OCI-LY7 (cell line): ENCODE measurements at regions not wholly inside any gene's neighbourhood (a gene's known extent, or its start where the extent isn't known, plus 50 kb on each side); places are given as distances from the start of the nearest gene placed in this dataset.

ENCODE experiments used
- BruUV-seq: library from RNA; stranded (reverse); fragments of 400-500 nt; replicated peaks from 2 replicates; lab custom pipeline; 2021; lab: Mats Ljungman, UMichigan
- CTCF ChIA-PET: fragments of 300-600 bp; sonication (Branson Sonifier 250); formaldehyde crosslinking; loops from one replicate; lab custom pipeline; 2022; ENCODE audit warnings: antibody characterized with exemption; ENCODE audit not compliant: unreplicated experiment; lab: Charles Lee
- POLR2A ChIA-PET: fragments of 300-600 bp; sonication (Branson Sonifier 250); formaldehyde crosslinking; loops from one replicate; lab custom pipeline; 2022; ENCODE audit warnings: antibody characterized with exemption; lab: Charles Lee
- DNase-seq: peaks from one replicate; pipeline ENCODE4 v3.0.0-alpha.2; 2015; ENCODE audit warnings: low spot score
- H2AFZ ChIP-seq: fragments of 200-600 bp; sonication (generic), shearing (Covaris generic); 2 replicates; pipeline ENCODE4 v1.6.1; 2014; ENCODE audit warnings: mild to moderate bottlenecking, antibody characterized with exemption, low read length, moderate library complexity
- H3K27ac ChIP-seq: fragments of 200-600 bp; sonication (generic); 2 replicates; pipeline ENCODE4 v1.5.1; 2014; ENCODE audit warnings: mixed run types, low read depth, mild to moderate bottlenecking, moderate library complexity, low read length, inconsistent platforms; ENCODE audit not compliant: poor library complexity, severe bottlenecking
- H3K36me3 ChIP-seq: fragments of 200-600 bp; sonication (generic); 2 replicates; pipeline ENCODE4 v1.6.1; 2014; ENCODE audit warnings: mild to moderate bottlenecking, antibody characterized with exemption, low read length, moderate library complexity, mixed read lengths; ENCODE audit not compliant: insufficient read depth
- H3K4me1 ChIP-seq: fragments of 200-600 bp; sonication (generic); 2 replicates; pipeline ENCODE4 v1.5.1; 2014; ENCODE audit warnings: mild to moderate bottlenecking, low read length; ENCODE audit not compliant: insufficient read depth, poor library complexity, severe bottlenecking
- H3K4me2 ChIP-seq: fragments of 200-600 bp; sonication (generic); 2 replicates; pipeline ENCODE4 v1.6.1; 2014; ENCODE audit warnings: mild to moderate bottlenecking, low read length
- H3K4me3 ChIP-seq: fragments of 200-600 bp; sonication (generic); 2 replicates; pipeline ENCODE4 v1.5.1; 2014; ENCODE audit warnings: mild to moderate bottlenecking, low read depth, low read length; ENCODE audit not compliant: poor library complexity, severe bottlenecking
- H3K79me2 ChIP-seq: fragments of 200-600 bp; sonication (generic); 2 replicates; pipeline ENCODE4 v1.6.1; 2016; ENCODE audit warnings: low read depth, mild to moderate bottlenecking, low read length, moderate library complexity, mixed read lengths; ENCODE audit not compliant: insufficient read depth
- H3K9me2 ChIP-seq: fragments of 200-600 bp; sonication (generic); 2 replicates; pipeline ENCODE4 v1.6.1; 2016; ENCODE audit warnings: mild to moderate bottlenecking, low read length, mixed read lengths; ENCODE audit not compliant: insufficient read depth
- H3K9me3 ChIP-seq: fragments of 200-600 bp; sonication (generic); 2 replicates; pipeline ENCODE4 v1.6.1; 2014; ENCODE audit warnings: mild to moderate bottlenecking, mixed run types, low read length, mixed read lengths
- H4K20me1 ChIP-seq: fragments of 200-600 bp; sonication (generic); 2 replicates; pipeline ENCODE4 v1.6.1; 2014; ENCODE audit warnings: mild to moderate bottlenecking, antibody characterized with exemption, low read length, moderate library complexity, mixed read lengths; ENCODE audit not compliant: insufficient read depth
- EZH2phosphoT487 ChIP-seq: fragments of 200-600 bp; sonication (generic); IDR thresholded peaks from 2 replicates; pipeline ENCODE4 v1.6.1; 2018; ENCODE audit warnings: low read depth, borderline replicate concordance, mild to moderate bottlenecking, mixed run types, antibody characterized with exemption, low read length, moderate library complexity, mixed read lengths
- intact Hi-C: fragments of 100-400 bp; cut with micrococcal nuclease; formaldehyde crosslinking; loops from one replicate; pipeline ENCODE4 v1.10.0; 2022; ENCODE audit not compliant: unreplicated experiment
- TF ChIP-seq, protein P1 (sequence below): fragments of 200-600 bp; sonication (generic); conservative IDR thresholded peaks from 2 replicates; pipeline ENCODE4 v1.5.1; 2014; ENCODE audit warnings: mild to moderate bottlenecking, antibody characterized with exemption, low read length, moderate library complexity, mixed read lengths

DNA sequence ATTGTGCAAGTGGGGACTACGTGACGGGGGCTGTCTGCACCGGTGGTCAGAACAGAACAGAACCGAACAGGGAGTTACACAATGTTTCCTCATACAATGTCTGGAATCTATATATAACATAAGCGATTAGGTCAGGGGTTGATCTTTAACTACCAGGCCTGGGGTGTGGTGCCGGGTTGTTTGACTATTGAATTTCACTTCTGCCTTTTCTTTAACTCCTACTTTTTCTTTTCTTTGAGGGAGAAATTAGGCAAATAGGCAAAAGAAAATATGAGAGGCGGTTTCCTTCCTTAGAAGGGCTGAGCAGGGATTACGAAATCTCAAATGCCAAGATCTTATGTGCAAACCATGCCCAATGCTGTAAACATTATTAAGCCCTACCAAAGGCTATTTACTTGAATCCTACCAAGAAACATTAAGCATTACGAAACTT, 140.3 kb downstream of the SLC38A6 start:
- no peaks in the 10 kb centered on the region for H3K79me2 ChIP-seq
- POLR2A ChIA-PET, result no interaction called here
- H3K9me3 ChIP-seq, result no peaks in the 10 kb centered on the region
- H3K9me2 ChIP-seq, result no peaks in the 10 kb centered on the region
- intact Hi-C loops, result no loop called here
- H3K4me1 ChIP-seq, result no peaks in the 10 kb centered on the region
- H3K4me3 ChIP-seq, result no peak overlapping the region
- no peak for DNase-seq
- H2AFZ ChIP-seq, result no peak overlapping the region
- no TSS peak for BruUV-seq
- H3K36me3 ChIP-seq, result no peaks in the 10 kb centered on the region
- CTCF ChIA-PET, result no interaction called here
- no peak for TF ChIP-seq EZH2phosphoT487
- TF ChIP-seq, protein P1, sequence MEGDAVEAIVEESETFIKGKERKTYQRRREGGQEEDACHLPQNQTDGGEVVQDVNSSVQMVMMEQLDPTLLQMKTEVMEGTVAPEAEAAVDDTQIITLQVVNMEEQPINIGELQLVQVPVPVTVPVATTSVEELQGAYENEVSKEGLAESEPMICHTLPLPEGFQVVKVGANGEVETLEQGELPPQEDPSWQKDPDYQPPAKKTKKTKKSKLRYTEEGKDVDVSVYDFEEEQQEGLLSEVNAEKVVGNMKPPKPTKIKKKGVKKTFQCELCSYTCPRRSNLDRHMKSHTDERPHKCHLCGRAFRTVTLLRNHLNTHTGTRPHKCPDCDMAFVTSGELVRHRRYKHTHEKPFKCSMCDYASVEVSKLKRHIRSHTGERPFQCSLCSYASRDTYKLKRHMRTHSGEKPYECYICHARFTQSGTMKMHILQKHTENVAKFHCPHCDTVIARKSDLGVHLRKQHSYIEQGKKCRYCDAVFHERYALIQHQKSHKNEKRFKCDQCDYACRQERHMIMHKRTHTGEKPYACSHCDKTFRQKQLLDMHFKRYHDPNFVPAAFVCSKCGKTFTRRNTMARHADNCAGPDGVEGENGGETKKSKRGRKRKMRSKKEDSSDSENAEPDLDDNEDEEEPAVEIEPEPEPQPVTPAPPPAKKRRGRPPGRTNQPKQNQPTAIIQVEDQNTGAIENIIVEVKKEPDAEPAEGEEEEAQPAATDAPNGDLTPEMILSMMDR, result no peak
- no peak overlapping the region for H3K27ac ChIP-seq
- no peak overlapping the region for H3K4me2 ChIP-seq
- no peaks in the 10 kb centered on the region for H4K20me1 ChIP-seq

DNA sequence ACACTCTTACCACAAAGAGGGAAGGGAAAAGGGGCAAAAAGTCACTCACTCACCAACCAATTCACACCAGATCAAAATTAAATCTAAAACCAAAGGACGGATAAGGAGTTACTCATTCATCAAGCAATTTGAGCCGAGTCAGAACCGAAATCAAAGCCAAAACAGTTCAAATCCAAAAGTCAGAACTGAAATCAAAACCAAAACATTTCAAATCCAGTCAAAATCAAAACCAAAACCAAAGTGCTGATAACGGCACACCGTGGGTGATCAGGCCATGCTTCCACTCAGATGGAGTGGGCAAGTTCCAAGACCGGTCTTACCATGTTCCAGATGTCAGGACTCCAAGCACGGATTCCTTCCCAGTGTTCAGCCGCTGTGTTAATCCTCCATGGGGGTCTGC, 139.5 kb downstream of the SLC38A6 start:
- Histone ChIP-seq H3K9me2 (no peaks in the 10 kb centered on the region), H3K4me1 (no peaks in the 10 kb centered on the region), H3K79me2 (no peaks in the 10 kb centered on the region), H3K4me3 (no peak overlapping the region), H4K20me1 (no peaks in the 10 kb centered on the region), H3K4me2 (no peak overlapping the region), H2AFZ (no peak overlapping the region), H3K36me3 (no peaks in the 10 kb centered on the region), H3K27ac (no peak overlapping the region), H3K9me3 (no peaks in the 10 kb centered on the region)
- intact Hi-C loops, result no loop called here
- CTCF ChIA-PET, result no interaction called here
- BruUV-seq, result no TSS peak
- no peak for TF ChIP-seq EZH2phosphoT487
- TF ChIP-seq, protein P1, result no peak
- POLR2A ChIA-PET, result no interaction called here
- DNase-seq, result no peak

DNA sequence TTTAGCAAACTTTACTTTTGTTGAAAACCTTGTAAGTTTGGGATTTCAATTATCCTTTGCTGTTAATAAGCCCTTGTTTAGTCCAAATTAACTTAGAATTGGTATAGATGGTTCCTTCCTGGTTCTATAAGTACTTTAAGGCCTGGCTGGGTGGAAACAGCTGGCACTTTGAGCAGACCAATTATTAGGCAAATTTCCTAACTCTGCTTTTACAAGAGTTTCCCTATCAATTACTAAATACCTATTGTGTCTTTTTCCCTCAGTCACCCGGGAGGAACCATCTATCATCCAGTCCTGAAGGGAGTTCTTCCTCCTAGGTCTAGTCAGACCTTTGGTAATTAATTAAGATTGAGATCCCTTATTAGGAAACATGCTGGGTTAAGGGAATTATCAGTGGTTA, 138.0 kb downstream of the SLC38A6 start:
- no peak overlapping the region for H3K4me3 ChIP-seq
- CTCF ChIA-PET, result no interaction called here
- intact Hi-C loops, result no loop called here
- no peaks in the 10 kb centered on the region for H3K9me2 ChIP-seq
- H4K20me1 ChIP-seq, result no peaks in the 10 kb centered on the region
- H3K4me2 ChIP-seq, result no peak overlapping the region
- POLR2A ChIA-PET, result no interaction called here
- no peaks in the 10 kb centered on the region; the same call in 1 of the 2 replicates for H3K36me3 ChIP-seq
- BruUV-seq, result no TSS peak
- H3K4me1 ChIP-seq, result no peaks in the 10 kb centered on the region
- peaks cover 7% of the 10 kb centered on the region; the same call in 1 of the 2 replicates for H3K9me3 ChIP-seq
- H2AFZ ChIP-seq, result no peak overlapping the region
- H3K79me2 ChIP-seq, result no peaks in the 10 kb centered on the region
- TF ChIP-seq EZH2phosphoT487, result no peak
- TF ChIP-seq, protein P1, result no peak
- no peak overlapping the region for H3K27ac ChIP-seq
- DNase-seq, result no peak
